ENCODE measurements at regions not wholly inside any gene's neighbourhood (a gene's known extent, or its start where the extent isn't known, plus 50 kb on each side); places are given as distances from the start of the nearest gene placed in this dataset.

- no peak for TF ChIP-seq ETV6 (CRISPR knock-in tag; conservative IDR thresholded peaks at IDR 0.05)
- TF ChIP-seq ZBTB33 (CRISPR knock-in tag; IDR thresholded peaks at IDR 0.05), result no peak
- no peak for TF ChIP-seq POLR2A (IDR thresholded peaks at IDR 0.05; ENCODE audit: insufficient read depth in 1 of 2, low read depth in 2 of 2, low read length in 2 of 2)
Measured at GRCh38 chr9:116020801-116021200, 132.8 kb upstream of the PAPPA start.
